ENCODE measurements at regions not wholly inside any gene's neighbourhood (a gene's known extent, or its start where the extent isn't known, plus 50 kb on each side); places are given as distances from the start of the nearest gene placed in this dataset.

GRCh38 chr2:129329574-129329973, 649.9 kb upstream of the RAB6C start:
- Histone ChIP-seq H3K36me3 (ENCODE audit: control insufficient read depth in 2 of 2, insufficient read depth in 2 of 2, low read length in 1 of 2) (no peaks in the 10 kb centered on the region), H3K4me3 (ENCODE audit: low read depth in 1 of 2, low read length in 2 of 2) (no peak overlapping the region), H3K9me3 (ENCODE audit: control insufficient read depth in 2 of 2, insufficient read depth in 1 of 2, low read depth in 1 of 2, low read length in 1 of 2) (peaks cover 0 to 2% of the 10 kb centered on the region in 2 donors), H3K4me1 (ENCODE audit: control insufficient read depth in 2 of 2, insufficient read depth in 2 of 2, low read length in 1 of 2) (no peaks in the 10 kb centered on the region), H3K27me3 (ENCODE audit: control insufficient read depth in 1 of 2, insufficient read depth in 2 of 2, low read length in 2 of 2) (no peaks in the 10 kb centered on the region), H3K27ac (ENCODE audit: low read depth in 2 of 2, low read length in 1 of 2) (no peak overlapping the region)
- WGBS, 2 donors = 63 to 68% methylated on average over 4 of the region's 4 CpGs

GRCh38 chr2:129330504-129330903, 649.0 kb upstream of the RAB6C start:
- Histone ChIP-seq H3K4me1 (ENCODE audit: control insufficient read depth in 2 of 2, insufficient read depth in 2 of 2, low read length in 1 of 2) (no peaks in the 10 kb centered on the region), H3K9me3 (ENCODE audit: control insufficient read depth in 2 of 2, insufficient read depth in 1 of 2, low read depth in 1 of 2, low read length in 1 of 2) (peaks cover 0 to 2% of the 10 kb centered on the region in 2 donors), H3K36me3 (ENCODE audit: control insufficient read depth in 2 of 2, insufficient read depth in 2 of 2, low read length in 1 of 2) (no peaks in the 10 kb centered on the region), H3K27ac (ENCODE audit: low read depth in 2 of 2, low read length in 1 of 2) (no peak overlapping the region), H3K4me3 (ENCODE audit: low read depth in 1 of 2, low read length in 2 of 2) (no peak overlapping the region), H3K27me3 (ENCODE audit: control insufficient read depth in 1 of 2, insufficient read depth in 2 of 2, low read length in 2 of 2) (no peaks in the 10 kb centered on the region)
- WGBS, 2 donors = 89 to 92% methylated on average over 2 of the region's 2 CpGs

GRCh38 chr2:129331638-129332037, 647.8 kb upstream of the RAB6C start:
- no peaks in the 10 kb centered on the region for H3K27me3 ChIP-seq (ENCODE audit: control insufficient read depth in 1 of 2, insufficient read depth in 2 of 2, low read length in 2 of 2)
- H3K4me3 ChIP-seq (ENCODE audit: low read depth in 1 of 2, low read length in 2 of 2) = no peak overlapping the region
- no peaks in the 10 kb centered on the region for H3K36me3 ChIP-seq (ENCODE audit: control insufficient read depth in 2 of 2, insufficient read depth in 2 of 2, low read length in 1 of 2)
- H3K4me1 ChIP-seq (ENCODE audit: control insufficient read depth in 2 of 2, insufficient read depth in 2 of 2, low read length in 1 of 2) = no peaks in the 10 kb centered on the region
- no peak overlapping the region for H3K27ac ChIP-seq (ENCODE audit: low read depth in 2 of 2, low read length in 1 of 2)
- 84 to 88% methylated on average over 7 of the region's 7 CpGs for WGBS, 2 donors
- H3K9me3 ChIP-seq (ENCODE audit: control insufficient read depth in 2 of 2, insufficient read depth in 1 of 2, low read depth in 1 of 2, low read length in 1 of 2) = peaks cover 0 to 2% of the 10 kb centered on the region in 2 donors

- Histone ChIP-seq H3K4me1 (ENCODE audit: control insufficient read depth in 2 of 2, insufficient read depth in 2 of 2, low read length in 1 of 2) (no peaks in the 10 kb centered on the region), H3K9me3 (ENCODE audit: control insufficient read depth in 2 of 2, insufficient read depth in 1 of 2, low read depth in 1 of 2, low read length in 1 of 2) (peaks cover 0 to 2% of the 10 kb centered on the region in 2 donors), H3K27me3 (ENCODE audit: control insufficient read depth in 1 of 2, insufficient read depth in 2 of 2, low read length in 2 of 2) (no peaks in the 10 kb centered on the region), H3K4me3 (ENCODE audit: low read depth in 1 of 2, low read length in 2 of 2) (no peak overlapping the region), H3K36me3 (ENCODE audit: control insufficient read depth in 2 of 2, insufficient read depth in 2 of 2, low read length in 1 of 2) (no peaks in the 10 kb centered on the region), H3K27ac (ENCODE audit: low read depth in 2 of 2, low read length in 1 of 2) (no peak overlapping the region)
- WGBS, 2 donors = 87 to 92% methylated on average over 5 of the region's 5 CpGs
Observed at GRCh38 chr2:129334128-129334527, 645.3 kb upstream of the RAB6C start.

- no peaks in the 10 kb centered on the region for H3K36me3 ChIP-seq (ENCODE audit: control insufficient read depth in 2 of 2, insufficient read depth in 2 of 2, low read length in 1 of 2)
- H3K27ac ChIP-seq (ENCODE audit: low read depth in 2 of 2, low read length in 1 of 2) = no peak overlapping the region
- H3K4me1 ChIP-seq (ENCODE audit: control insufficient read depth in 2 of 2, insufficient read depth in 2 of 2, low read length in 1 of 2) = no peaks in the 10 kb centered on the region
- peaks cover 0 to 2% of the 10 kb centered on the region in 2 donors for H3K9me3 ChIP-seq (ENCODE audit: control insufficient read depth in 2 of 2, insufficient read depth in 1 of 2, low read depth in 1 of 2, low read length in 1 of 2)
- H3K27me3 ChIP-seq (ENCODE audit: control insufficient read depth in 1 of 2, insufficient read depth in 2 of 2, low read length in 2 of 2) = no peaks in the 10 kb centered on the region
- H3K4me3 ChIP-seq (ENCODE audit: low read depth in 1 of 2, low read length in 2 of 2) = no peak overlapping the region
- 54 to 64% methylated on average over 13 of the region's 13 CpGs for WGBS, 2 donors
Observed at GRCh38 chr2:129334696-129335410, 644.6 kb upstream of the RAB6C start.

GRCh38 chr2:129336276-129336675, 643.2 kb upstream of the RAB6C start:
- Histone ChIP-seq H3K27ac (ENCODE audit: low read depth in 2 of 2, low read length in 1 of 2) (no peak overlapping the region), H3K36me3 (ENCODE audit: control insufficient read depth in 2 of 2, insufficient read depth in 2 of 2, low read length in 1 of 2) (no peaks in the 10 kb centered on the region), H3K4me1 (ENCODE audit: control insufficient read depth in 2 of 2, insufficient read depth in 2 of 2, low read length in 1 of 2) (no peaks in the 10 kb centered on the region), H3K27me3 (ENCODE audit: control insufficient read depth in 1 of 2, insufficient read depth in 2 of 2, low read length in 2 of 2) (no peaks in the 10 kb centered on the region), H3K4me3 (ENCODE audit: low read depth in 1 of 2, low read length in 2 of 2) (no peak overlapping the region), H3K9me3 (ENCODE audit: control insufficient read depth in 2 of 2, insufficient read depth in 1 of 2, low read depth in 1 of 2, low read length in 1 of 2) (no peaks in the 10 kb centered on the region)
- WGBS, 2 donors = 89 to 93% methylated on average over 1 of the region's 1 CpG

- no peaks in the 10 kb centered on the region for H3K9me3 ChIP-seq (ENCODE audit: control insufficient read depth in 2 of 2, insufficient read depth in 1 of 2, low read depth in 1 of 2, low read length in 1 of 2)
- no peak overlapping the region for H3K27ac ChIP-seq (ENCODE audit: low read depth in 2 of 2, low read length in 1 of 2)
- H3K4me3 ChIP-seq (ENCODE audit: low read depth in 1 of 2, low read length in 2 of 2) = no peak overlapping the region
- WGBS, 2 donors = 91 to 96% methylated on average over 6 of the region's 6 CpGs
- H3K27me3 ChIP-seq (ENCODE audit: control insufficient read depth in 1 of 2, insufficient read depth in 2 of 2, low read length in 2 of 2) = no peaks in the 10 kb centered on the region
- H3K4me1 ChIP-seq (ENCODE audit: control insufficient read depth in 2 of 2, insufficient read depth in 2 of 2, low read length in 1 of 2) = no peaks in the 10 kb centered on the region
- H3K36me3 ChIP-seq (ENCODE audit: control insufficient read depth in 2 of 2, insufficient read depth in 2 of 2, low read length in 1 of 2) = no peaks in the 10 kb centered on the region
Observed at GRCh38 chr2:129337076-129337475, 642.4 kb upstream of the RAB6C start.

GRCh38 chr2:129345540-129345939, 633.9 kb upstream of the RAB6C start:
- Histone ChIP-seq H3K36me3 (ENCODE audit: control insufficient read depth in 2 of 2, insufficient read depth in 2 of 2, low read length in 1 of 2) (no peaks in the 10 kb centered on the region), H3K4me3 (ENCODE audit: low read depth in 1 of 2, low read length in 2 of 2) (no peak overlapping the region), H3K4me1 (ENCODE audit: control insufficient read depth in 2 of 2, insufficient read depth in 2 of 2, low read length in 1 of 2) (no peaks in the 10 kb centered on the region), H3K9me3 (ENCODE audit: control insufficient read depth in 2 of 2, insufficient read depth in 1 of 2, low read depth in 1 of 2, low read length in 1 of 2) (no peaks in the 10 kb centered on the region), H3K27ac (ENCODE audit: low read depth in 2 of 2, low read length in 1 of 2) (no peak overlapping the region), H3K27me3 (ENCODE audit: control insufficient read depth in 1 of 2, insufficient read depth in 2 of 2, low read length in 2 of 2) (no peaks in the 10 kb centered on the region)
- WGBS, 2 donors = 98 to 100% methylated on average over 1 of the region's 1 CpG

GRCh38 chr2:129347486-129348217, 631.8 kb upstream of the RAB6C start:
- no peaks in the 10 kb centered on the region for H3K36me3 ChIP-seq (ENCODE audit: control insufficient read depth in 2 of 2, insufficient read depth in 2 of 2, low read length in 1 of 2)
- no peaks in the 10 kb centered on the region for H3K27me3 ChIP-seq (ENCODE audit: control insufficient read depth in 1 of 2, insufficient read depth in 2 of 2, low read length in 2 of 2)
- no peaks in the 10 kb centered on the region for H3K9me3 ChIP-seq (ENCODE audit: control insufficient read depth in 2 of 2, insufficient read depth in 1 of 2, low read depth in 1 of 2, low read length in 1 of 2)
- H3K27ac ChIP-seq (ENCODE audit: low read depth in 2 of 2, low read length in 1 of 2) = no peak overlapping the region
- 72 to 78% methylated on average over 11 of the region's 11 CpGs for WGBS, 2 donors
- no peak overlapping the region for H3K4me3 ChIP-seq (ENCODE audit: low read depth in 1 of 2, low read length in 2 of 2)
- H3K4me1 ChIP-seq (ENCODE audit: control insufficient read depth in 2 of 2, insufficient read depth in 2 of 2, low read length in 1 of 2) = no peaks in the 10 kb centered on the region

GRCh38 chr2:129354631-129355030, 624.8 kb upstream of the RAB6C start:
- H3K27ac ChIP-seq (ENCODE audit: low read depth in 2 of 2, low read length in 1 of 2) = no peak overlapping the region
- no peaks in the 10 kb centered on the region for H3K27me3 ChIP-seq (ENCODE audit: control insufficient read depth in 1 of 2, insufficient read depth in 2 of 2, low read length in 2 of 2)
- H3K9me3 ChIP-seq (ENCODE audit: control insufficient read depth in 2 of 2, insufficient read depth in 1 of 2, low read depth in 1 of 2, low read length in 1 of 2) = no peaks in the 10 kb centered on the region
- no peak overlapping the region for H3K4me3 ChIP-seq (ENCODE audit: low read depth in 1 of 2, low read length in 2 of 2)
- H3K4me1 ChIP-seq (ENCODE audit: control insufficient read depth in 2 of 2, insufficient read depth in 2 of 2, low read length in 1 of 2) = no peaks in the 10 kb centered on the region
- no peaks in the 10 kb centered on the region for H3K36me3 ChIP-seq (ENCODE audit: control insufficient read depth in 2 of 2, insufficient read depth in 2 of 2, low read length in 1 of 2)
- WGBS, 2 donors = 86% methylated on average over 2 of the region's 2 CpGs
